NCI-H1930 (cell line): ENCODE measurements at regions not wholly inside any gene's neighbourhood (a gene's known extent, or its start where the extent isn't known, plus 50 kb on each side); places are given as distances from the start of the nearest gene placed in this dataset.

ENCODE experiments used
- DNase-seq, 2 experiments: peaks; one replicate each; lab custom pipeline; 2025; lab: John Stamatoyannopoulos, UW

- DNase-seq, result no peak
Measured at GRCh38 chr22:27344546-27344945, 457.0 kb downstream of the MN1 start.

GRCh38 chr22:27345691-27346090 is 455.9 kb downstream of the MN1 start:
- no peak for DNase-seq

- DNase-seq, result no peak
Measured at GRCh38 chr22:27347951-27348350, 453.6 kb downstream of the MN1 start.

- DNase-seq, result no peak
Measured at GRCh38 chr22:27348634-27349033, 452.9 kb downstream of the MN1 start.

- no peak for DNase-seq
Measured at GRCh38 chr22:27349456-27349855, 452.1 kb downstream of the MN1 start.

- DNase-seq, result no peak
Measured at GRCh38 chr22:27350306-27350705, 451.2 kb downstream of the MN1 start.

GRCh38 chr22:27352426-27352825 is 449.1 kb downstream of the MN1 start:
- DNase-seq, result no peak

GRCh38 chr22:27358096-27358870 is 443.3 kb downstream of the MN1 start:
- DNase-seq, result peak; percentile 91 to 92

GRCh38 chr22:27370269-27370668 is 431.3 kb downstream of the MN1 start:
- no peak for DNase-seq

GRCh38 chr22:27370987-27371386 is 430.6 kb downstream of the MN1 start:
- DNase-seq, result no peak

- DNase-seq, result no peak
Measured at GRCh38 chr22:27372364-27372763, 429.2 kb downstream of the MN1 start.

GRCh38 chr22:27372969-27373670 is 428.4 kb downstream of the MN1 start:
- no peak for DNase-seq

GRCh38 chr22:27377501-27378295 is 423.9 kb downstream of the MN1 start:
- no peak for DNase-seq

GRCh38 chr22:27378311-27378800 is 423.2 kb downstream of the MN1 start:
- DNase-seq, result no peak

GRCh38 chr22:27378995-27379394 is 422.6 kb downstream of the MN1 start:
- DNase-seq, result no peak

- no peak for DNase-seq
Measured at GRCh38 chr22:27380855-27381254, 420.7 kb downstream of the MN1 start.

GRCh38 chr22:27381552-27381951 is 420.0 kb downstream of the MN1 start:
- no peak for DNase-seq

- no peak for DNase-seq
Measured at GRCh38 chr22:27381960-27382742, 419.4 kb downstream of the MN1 start.

GRCh38 chr22:27382947-27383346 is 418.6 kb downstream of the MN1 start:
- DNase-seq, result no peak

- no peak for DNase-seq
Measured at GRCh38 chr22:27383896-27384295, 417.7 kb downstream of the MN1 start.

GRCh38 chr22:27385261-27385998 is 416.1 kb downstream of the MN1 start:
- no peak for DNase-seq
